ENCODE measurements at regions not wholly inside any gene's neighbourhood (a gene's known extent, or its start where the extent isn't known, plus 50 kb on each side); places are given as distances from the start of the nearest gene placed in this dataset.

GRCh38 chr4:111999801-112000200 is 145.5 kb upstream of the FAM241A start:
- H3K79me2 ChIP-seq (ENCODE audit: insufficient read depth, low read length): no peaks in the 10 kb centered on the region
- TF ChIP-seq, protein P1, sequence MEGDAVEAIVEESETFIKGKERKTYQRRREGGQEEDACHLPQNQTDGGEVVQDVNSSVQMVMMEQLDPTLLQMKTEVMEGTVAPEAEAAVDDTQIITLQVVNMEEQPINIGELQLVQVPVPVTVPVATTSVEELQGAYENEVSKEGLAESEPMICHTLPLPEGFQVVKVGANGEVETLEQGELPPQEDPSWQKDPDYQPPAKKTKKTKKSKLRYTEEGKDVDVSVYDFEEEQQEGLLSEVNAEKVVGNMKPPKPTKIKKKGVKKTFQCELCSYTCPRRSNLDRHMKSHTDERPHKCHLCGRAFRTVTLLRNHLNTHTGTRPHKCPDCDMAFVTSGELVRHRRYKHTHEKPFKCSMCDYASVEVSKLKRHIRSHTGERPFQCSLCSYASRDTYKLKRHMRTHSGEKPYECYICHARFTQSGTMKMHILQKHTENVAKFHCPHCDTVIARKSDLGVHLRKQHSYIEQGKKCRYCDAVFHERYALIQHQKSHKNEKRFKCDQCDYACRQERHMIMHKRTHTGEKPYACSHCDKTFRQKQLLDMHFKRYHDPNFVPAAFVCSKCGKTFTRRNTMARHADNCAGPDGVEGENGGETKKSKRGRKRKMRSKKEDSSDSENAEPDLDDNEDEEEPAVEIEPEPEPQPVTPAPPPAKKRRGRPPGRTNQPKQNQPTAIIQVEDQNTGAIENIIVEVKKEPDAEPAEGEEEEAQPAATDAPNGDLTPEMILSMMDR (IDR thresholded peaks at IDR 0.05; ENCODE audit: insufficient read depth, low read length, poor library complexity, severe bottlenecking): no peak
- no peak for TF ChIP-seq EZH2phosphoT487 (conservative IDR thresholded peaks at IDR 0.05; ENCODE audit: low read length)
- H2AFZ ChIP-seq (ENCODE audit: low read depth, low read length, severe bottlenecking): no peak overlapping the region
- H3K4me3 ChIP-seq (ENCODE audit: insufficient read depth, low read length, poor library complexity, severe bottlenecking): no peak overlapping the region
- no peaks in the 10 kb centered on the region for H3K36me3 ChIP-seq (ENCODE audit: low read length)
- H3K9ac ChIP-seq (ENCODE audit: low read length): no peak overlapping the region
- H3K27ac ChIP-seq (ENCODE audit: low read depth, low read length): no peak overlapping the region
- no peak overlapping the region for H3K4me2 ChIP-seq (ENCODE audit: low read depth, low read length, poor library complexity, severe bottlenecking)
- no peaks in the 10 kb centered on the region for H3K27me3 ChIP-seq (ENCODE audit: low read length)
- no peaks in the 10 kb centered on the region for H3F3A ChIP-seq (ENCODE audit: insufficient read depth)
- no peaks in the 10 kb centered on the region for H3K9me3 ChIP-seq (ENCODE audit: insufficient read depth, low read length)
- no peaks in the 10 kb centered on the region for H3K9me2 ChIP-seq (replicated peaks; ENCODE audit: insufficient read depth, low read length)
- H4K20me1 ChIP-seq (ENCODE audit: low read depth, low read length): no peaks in the 10 kb centered on the region

- H3K27ac ChIP-seq (ENCODE audit: low read depth, low read length): no peak overlapping the region
- TF ChIP-seq, protein P1 (IDR thresholded peaks at IDR 0.05; ENCODE audit: insufficient read depth, low read length, poor library complexity, severe bottlenecking): no peak
- no peak for TF ChIP-seq EZH2phosphoT487 (conservative IDR thresholded peaks at IDR 0.05; ENCODE audit: low read length)
- no peaks in the 10 kb centered on the region for H3K36me3 ChIP-seq (ENCODE audit: low read length)
- H2AFZ ChIP-seq (ENCODE audit: low read depth, low read length, severe bottlenecking): no peak overlapping the region
- no peaks in the 10 kb centered on the region for H4K20me1 ChIP-seq (ENCODE audit: low read depth, low read length)
- H3K4me2 ChIP-seq (ENCODE audit: low read depth, low read length, poor library complexity, severe bottlenecking): no peak overlapping the region
- H3K9ac ChIP-seq (ENCODE audit: low read length): no peak overlapping the region
- H3K9me3 ChIP-seq (ENCODE audit: insufficient read depth, low read length): no peaks in the 10 kb centered on the region
- no peaks in the 10 kb centered on the region for H3K79me2 ChIP-seq (ENCODE audit: insufficient read depth, low read length)
- H3F3A ChIP-seq (ENCODE audit: insufficient read depth): no peaks in the 10 kb centered on the region
- no peak overlapping the region for H3K4me3 ChIP-seq (ENCODE audit: insufficient read depth, low read length, poor library complexity, severe bottlenecking)
- no peaks in the 10 kb centered on the region for H3K27me3 ChIP-seq (ENCODE audit: low read length)
- H3K9me2 ChIP-seq (replicated peaks; ENCODE audit: insufficient read depth, low read length): no peaks in the 10 kb centered on the region
Measured at GRCh38 chr4:112001041-112001440, 144.2 kb upstream of the FAM241A start.

GRCh38 chr4:112002248-112002661 is 143.0 kb upstream of the FAM241A start:
- TF ChIP-seq, protein P1 (IDR thresholded peaks at IDR 0.05; ENCODE audit: insufficient read depth, low read length, poor library complexity, severe bottlenecking): no peak
- TF ChIP-seq EZH2phosphoT487 (conservative IDR thresholded peaks at IDR 0.05; ENCODE audit: low read length): no peak
- no peaks in the 10 kb centered on the region for H3K27me3 ChIP-seq (ENCODE audit: low read length)

More at GRCh38 chr4:112002248-112002661, 143.0 kb upstream of the FAM241A start:
- H3F3A ChIP-seq (ENCODE audit: insufficient read depth): no peaks in the 10 kb centered on the region
- no peak overlapping the region for H2AFZ ChIP-seq (ENCODE audit: low read depth, low read length, severe bottlenecking)
- no peaks in the 10 kb centered on the region for H3K9me2 ChIP-seq (replicated peaks; ENCODE audit: insufficient read depth, low read length)
- H3K9me3 ChIP-seq (ENCODE audit: insufficient read depth, low read length): no peaks in the 10 kb centered on the region
- H3K9ac ChIP-seq (ENCODE audit: low read length): no peak overlapping the region
- no peaks in the 10 kb centered on the region for H4K20me1 ChIP-seq (ENCODE audit: low read depth, low read length)
- H3K79me2 ChIP-seq (ENCODE audit: insufficient read depth, low read length): no peaks in the 10 kb centered on the region
- no peak overlapping the region for H3K4me2 ChIP-seq (ENCODE audit: low read depth, low read length, poor library complexity, severe bottlenecking)
- no peaks in the 10 kb centered on the region for H3K36me3 ChIP-seq (ENCODE audit: low read length)
- no peak overlapping the region for H3K27ac ChIP-seq (ENCODE audit: low read depth, low read length)
- no peak overlapping the region for H3K4me3 ChIP-seq (ENCODE audit: insufficient read depth, low read length, poor library complexity, severe bottlenecking)
